RWPE1 (cell line): ENCODE measurements at regions not wholly inside any gene's neighbourhood (a gene's known extent, or its start where the extent isn't known, plus 50 kb on each side); places are given as distances from the start of the nearest gene placed in this dataset.
"Not testable (repeated sequence)": the region's sequence is repeated elsewhere in the genome, so short reads cannot be mapped to it uniquely, and the experiment has no call there.

ENCODE experiments used
- CTCF ChIA-PET: fragments of 350-600 bp; sonication (Branson Sonifier 250); formaldehyde crosslinking; extraction: SDS; loops from one replicate; lab custom pipeline; 2021; lab: Yijun Ruan, JAX
- POLR2A ChIA-PET: fragments of 400-600 bp; formaldehyde crosslinking; extraction: SDS; loops from one replicate; lab custom pipeline; 2020; ENCODE audit warnings: antibody characterized with exemption; ENCODE audit not compliant: low non-redundant PET; lab: Yijun Ruan, JAX
- DNase-seq: peaks from one replicate; pipeline ENCODE4 v3.0.0; 2012; ENCODE audit warnings: low spot score
- H3K27ac ChIP-seq: fragments of 450-650 bp; 2 replicates; pipeline ENCODE4 v1.5.1; 2017
- CTCF ChIP-seq: fragments of 450-650 bp; conservative IDR thresholded peaks from 2 replicates; pipeline ENCODE4 v1.5.1; 2017; ENCODE audit warnings: low read depth, mild to moderate bottlenecking

- CTCF ChIA-PET, result no interaction called here
- DNase-seq, result no peak
- no peak for TF ChIP-seq CTCF
Observed at GRCh38 chr7:68858497-68858896, 739.8 kb upstream of the AUTS2 start.

GRCh38 chr7:68861171-68861570 lies 737.1 kb upstream of the AUTS2 start:
- ChIA-PET CTCF (no interaction called here), POLR2A (no interaction called here)
- no peak for DNase-seq
- no peak for TF ChIP-seq CTCF
- H3K27ac ChIP-seq, result no peak overlapping the region

More at GRCh38 chr7:68858497-68858896, 739.8 kb upstream of the AUTS2 start:
- POLR2A ChIA-PET, result no interaction called here
- no peak overlapping the region for H3K27ac ChIP-seq

- H3K27ac ChIP-seq, result no peak overlapping the region
- POLR2A ChIA-PET, result no interaction called here
- CTCF ChIA-PET, result no interaction called here
- no peak for DNase-seq
- no peak for TF ChIP-seq CTCF
Observed at GRCh38 chr7:68862261-68862660, 736.0 kb upstream of the AUTS2 start.

- DNase-seq, result no peak
- ChIA-PET POLR2A (no interaction called here), CTCF (no interaction called here)
- H3K27ac ChIP-seq, result no peak overlapping the region
- no peak for TF ChIP-seq CTCF
Observed at GRCh38 chr7:68862736-68863135, 735.5 kb upstream of the AUTS2 start.

- CTCF ChIA-PET, result interaction anchor here (0.6 kb wide), 1 partner anchor 516 kb away, joined by 7 read pairs; no protein-coding TSS in a partner anchor
Observed at GRCh38 chr7:68865351-68866199, 732.7 kb upstream of the AUTS2 start.

GRCh38 chr7:68866200-68866570 lies 732.1 kb upstream of the AUTS2 start:
- DNase-seq, result no peak
- ChIA-PET CTCF (no interaction called here), POLR2A (no interaction called here)
- no peak for TF ChIP-seq CTCF
- H3K27ac ChIP-seq, result no peak overlapping the region

More at GRCh38 chr7:68865351-68866199, 732.7 kb upstream of the AUTS2 start:
- H3K27ac ChIP-seq, result no peak overlapping the region
- DNase-seq, result no peak
- POLR2A ChIA-PET, result no interaction called here
- TF ChIP-seq CTCF, result no peak

GRCh38 chr7:68866721-68867120 lies 731.6 kb upstream of the AUTS2 start:
- CTCF ChIA-PET, result interaction anchor here (0.7 kb wide), 1 partner anchor 1163 kb away, joined by 3 read pairs; no protein-coding TSS in a partner anchor
- DNase-seq, POLR2A ChIA-PET, H3K27ac ChIP-seq: not testable (repeated sequence)
